ENCODE measurements at regions not wholly inside any gene's neighbourhood (a gene's known extent, or its start where the extent isn't known, plus 50 kb on each side); places are given as distances from the start of the nearest gene placed in this dataset.

- no peak for DNase-seq
These were observed 146.8 kb upstream of the DPT start for GRCh38 chr1:168875831-168876230.

- no peak for DNase-seq
These were observed 147.8 kb upstream of the DPT start for GRCh38 chr1:168876830-168877229.

- no peak for DNase-seq
These were observed 151.1 kb upstream of the DPT start for GRCh38 chr1:168879896-168880734.

GRCh38 chr1:168881656-168882260 lies 152.8 kb upstream of the DPT start:
- no peak for DNase-seq

- DNase-seq: no peak
These were observed 158.4 kb upstream of the DPT start for GRCh38 chr1:168887381-168887780.

- DNase-seq: no peak
These were observed 159.4 kb upstream of the DPT start for GRCh38 chr1:168888418-168888817.

- DNase-seq: no peak
These were observed 163.9 kb upstream of the DPT start for GRCh38 chr1:168892931-168893330.

- no peak for DNase-seq
These were observed 164.4 kb upstream of the DPT start for GRCh38 chr1:168893359-168893801.

- no peak for DNase-seq
These were observed 165.4 kb upstream of the DPT start for GRCh38 chr1:168894397-168894903.

GRCh38 chr1:168897249-168897648 lies 168.2 kb upstream of the DPT start:
- peak; percentile 16 for DNase-seq

GRCh38 chr1:168903237-168903830 lies 174.3 kb upstream of the DPT start:
- DNase-seq: peak; percentile 2

GRCh38 chr1:168905633-168906032 lies 176.6 kb upstream of the DPT start:
- no peak for DNase-seq

- no peak for DNase-seq
These were observed 177.4 kb upstream of the DPT start for GRCh38 chr1:168906367-168906766.

GRCh38 chr1:168907053-168907452 lies 178.0 kb upstream of the DPT start:
- DNase-seq: no peak

- no peak for DNase-seq
These were observed 178.9 kb upstream of the DPT start for GRCh38 chr1:168907786-168908348.

GRCh38 chr1:168910403-168910802 lies 181.4 kb upstream of the DPT start:
- no peak for DNase-seq

GRCh38 chr1:168911370-168911769 lies 182.4 kb upstream of the DPT start:
- DNase-seq: no peak

- no peak for DNase-seq
These were observed 184.9 kb upstream of the DPT start for GRCh38 chr1:168913711-168914463.

- no peak for DNase-seq
These were observed 188.3 kb upstream of the DPT start for GRCh38 chr1:168917309-168917708.

- no peak for DNase-seq
These were observed 188.7 kb upstream of the ATP1B1 start for GRCh38 chr1:168917796-168918195.

GRCh38 chr1:168918860-168919741 lies 187.4 kb upstream of the ATP1B1 start:
- no peak for DNase-seq
